ENCODE measurements at regions not wholly inside any gene's neighbourhood (a gene's known extent, or its start where the extent isn't known, plus 50 kb on each side); places are given as distances from the start of the nearest gene placed in this dataset.

- DNase-seq (ENCODE audit: insufficient read length, low spot score) = no peak
- no peak for TF ChIP-seq TAF1 (IDR thresholded peaks at IDR 0.05; ENCODE audit: low read depth, low read length)
- TF ChIP-seq SPI1 (IDR thresholded peaks at IDR 0.05; ENCODE audit: low read depth, low read length) = no peak
- TF ChIP-seq PAX5 (IDR thresholded peaks at IDR 0.05; ENCODE audit: insufficient read depth, low read length, severe bottlenecking) = no peak
- TF ChIP-seq POU2F2 (IDR thresholded peaks at IDR 0.05; ENCODE audit: low read depth, low read length) = no peak
- TF ChIP-seq POLR2AphosphoS5 (IDR thresholded peaks at IDR 0.05; ENCODE audit: low read depth, low read length) = no peak
- no peak for TF ChIP-seq POLR2A (IDR thresholded peaks at IDR 0.05; ENCODE audit: low read depth, low read length)
- no peak for FAIRE-seq
These were observed 71.0 kb upstream of the ST8SIA4 start for GRCh38 chr5:100974082-100974481.

DNA sequence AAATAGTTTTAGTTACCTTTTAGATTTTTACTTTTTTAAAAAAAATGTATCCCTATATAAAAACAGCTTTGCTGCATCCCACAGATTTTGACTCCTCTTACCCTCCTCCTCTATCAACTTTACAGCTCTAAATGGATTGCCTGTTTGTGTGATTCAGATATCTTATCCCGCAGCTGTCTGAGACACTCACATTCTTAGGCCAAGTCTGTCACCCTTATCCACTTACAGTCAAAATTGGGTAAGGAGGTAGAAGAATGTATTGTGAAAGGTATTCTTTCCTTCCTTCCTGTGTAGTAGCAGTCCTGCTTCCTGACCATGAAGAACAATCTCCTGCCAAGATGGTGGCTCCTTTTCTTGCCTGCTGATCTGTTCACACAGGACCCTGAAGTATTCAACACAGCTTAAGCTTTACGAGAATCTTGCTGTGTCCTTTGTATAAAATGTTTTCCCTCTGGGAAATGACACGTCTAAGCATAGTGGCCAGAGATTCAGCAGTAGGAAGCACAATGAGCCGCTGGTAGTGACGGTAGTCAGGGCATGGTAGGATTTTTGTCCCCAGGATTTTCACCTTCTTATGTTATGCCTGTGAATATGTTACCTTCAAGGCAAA, 67.7 kb upstream of the ST8SIA4 start:
- DNase-seq (ENCODE audit: insufficient read length, low spot score) (no peak), FAIRE-seq (no peak)
- TF ChIP-seq POU2F2 (IDR thresholded peaks at IDR 0.05; ENCODE audit: low read depth, low read length) (no peak), POLR2A (IDR thresholded peaks at IDR 0.05; ENCODE audit: low read depth, low read length) (no peak), PAX5 (IDR thresholded peaks at IDR 0.05; ENCODE audit: insufficient read depth, low read length, severe bottlenecking) (no peak), SPI1 (IDR thresholded peaks at IDR 0.05; ENCODE audit: low read depth, low read length) (no peak), POLR2AphosphoS5 (IDR thresholded peaks at IDR 0.05; ENCODE audit: low read depth, low read length) (no peak), TAF1 (IDR thresholded peaks at IDR 0.05; ENCODE audit: low read depth, low read length) (no peak)

- FAIRE-seq = no peak
- DNase-seq (ENCODE audit: insufficient read length, low spot score) = no peak
- TF ChIP-seq TAF1 (IDR thresholded peaks at IDR 0.05; ENCODE audit: low read depth, low read length) (no peak), PAX5 (IDR thresholded peaks at IDR 0.05; ENCODE audit: insufficient read depth, low read length, severe bottlenecking) (no peak), SPI1 (IDR thresholded peaks at IDR 0.05; ENCODE audit: low read depth, low read length) (no peak), POLR2A (IDR thresholded peaks at IDR 0.05; ENCODE audit: low read depth, low read length) (no peak), POU2F2 (IDR thresholded peaks at IDR 0.05; ENCODE audit: low read depth, low read length) (no peak), POLR2AphosphoS5 (IDR thresholded peaks at IDR 0.05; ENCODE audit: low read depth, low read length) (no peak)
These were observed 62.2 kb upstream of the ST8SIA4 start for GRCh38 chr5:100965291-100965690.
